HEK293 (cell line): ENCODE measurements at regions not wholly inside any gene's neighbourhood (a gene's known extent, or its start where the extent isn't known, plus 50 kb on each side); places are given as distances from the start of the nearest gene placed in this dataset.

Source experiments
- CTCF ChIP-seq: fragments of 450-650 bp; formaldehyde crosslinking; IDR thresholded peaks from 2 replicates; pipeline ENCODE4 v1.5.1; 2016; ENCODE audit warnings: missing biosample characterization, missing genetic modification characterization
- KLF16 ChIP-seq: fragments of 450-650 bp; formaldehyde crosslinking; IDR thresholded peaks from 2 replicates; pipeline ENCODE4 v1.5.1; 2017; ENCODE audit warnings: missing biosample characterization, missing genetic modification characterization
- PRDM1 ChIP-seq: fragments of 450-650 bp; formaldehyde crosslinking; IDR thresholded peaks from 2 replicates; pipeline ENCODE4; 2016; ENCODE audit warnings: missing biosample characterization, missing genetic modification characterization
- PRDM10 ChIP-seq: fragments of 450-650 bp; formaldehyde crosslinking; IDR thresholded peaks from 2 replicates; pipeline ENCODE4 v1.5.1; 2016; ENCODE audit warnings: missing biosample characterization, missing genetic modification characterization
- ZBTB49 ChIP-seq: fragments of 450-650 bp; formaldehyde crosslinking; IDR thresholded peaks from 2 replicates; pipeline ENCODE4 v1.5.1; 2016; ENCODE audit warnings: missing biosample characterization, missing genetic modification characterization, low read depth
- ZFP41 ChIP-seq: fragments of 450-650 bp; formaldehyde crosslinking; IDR thresholded peaks from 2 replicates; pipeline ENCODE4 v1.5.1; 2016; ENCODE audit warnings: missing biosample characterization, missing genetic modification characterization, borderline replicate concordance
- ZNF114 ChIP-seq: fragments of 450-650 bp; formaldehyde crosslinking; IDR thresholded peaks from 2 replicates; pipeline ENCODE4 v1.5.0; 2017; ENCODE audit warnings: missing biosample characterization, missing genetic modification characterization
- ZNF121 ChIP-seq: fragments of 450-650 bp; formaldehyde crosslinking; IDR thresholded peaks from 2 replicates; pipeline ENCODE4 v1.5.1; 2016; ENCODE audit warnings: missing biosample characterization, missing genetic modification characterization
- ZNF488 ChIP-seq: fragments of 450-650 bp; formaldehyde crosslinking; IDR thresholded peaks from 2 replicates; pipeline ENCODE4 v1.5.1; 2016; ENCODE audit warnings: missing biosample characterization, missing genetic modification characterization
- ZNF549 ChIP-seq: fragments of 450-650 bp; IDR thresholded peaks from 2 replicates; pipeline ENCODE4 v1.5.1; 2018; ENCODE audit warnings: missing biosample characterization, missing genetic modification characterization, mild to moderate bottlenecking, inconsistent platforms, moderate library complexity
- ZNF792 ChIP-seq: fragments of 450-650 bp; formaldehyde crosslinking; IDR thresholded peaks from 2 replicates; pipeline ENCODE4 v1.5.1; 2016; ENCODE audit warnings: missing biosample characterization, missing genetic modification characterization
- ZSCAN4 ChIP-seq: fragments of 450-650 bp; formaldehyde crosslinking; IDR thresholded peaks from 2 replicates; pipeline ENCODE4 v1.5.1; 2017; ENCODE audit warnings: missing biosample characterization, missing genetic modification characterization

- TF ChIP-seq ZNF121 (tag by site-specific recombination) (no peak), CTCF (no peak), ZNF488 (tag by site-specific recombination) (no peak), ZNF114 (tag by site-specific recombination) (no peak), PRDM10 (tag by site-specific recombination) (no peak), ZBTB49 (no peak), ZFP41 (tag by site-specific recombination) (no peak), ZNF549 (tag by site-specific recombination) (no peak), KLF16 (tag by site-specific recombination) (no peak), PRDM1 (tag by site-specific recombination) (no peak), ZNF792 (tag by site-specific recombination) (no peak), ZSCAN4 (tag by site-specific recombination) (no peak)
Measured at GRCh38 chr12:128078301-128078971, 188.5 kb upstream of the TMEM132C start.
